ENCODE measurements at regions not wholly inside any gene's neighbourhood (a gene's known extent, or its start where the extent isn't known, plus 50 kb on each side); places are given as distances from the start of the nearest gene placed in this dataset.

GRCh38 chr6:93124006-93124632, 295.2 kb downstream of the EPHA7 start:
- TF ChIP-seq CTCF (conservative IDR thresholded peaks at IDR 0.05) (no peak), EZH2 (IDR thresholded peaks at IDR 0.05; ENCODE audit: low read depth) (no peak)
